ENCODE measurements at regions not wholly inside any gene's neighbourhood (a gene's known extent, or its start where the extent isn't known, plus 50 kb on each side); places are given as distances from the start of the nearest gene placed in this dataset.

DNA sequence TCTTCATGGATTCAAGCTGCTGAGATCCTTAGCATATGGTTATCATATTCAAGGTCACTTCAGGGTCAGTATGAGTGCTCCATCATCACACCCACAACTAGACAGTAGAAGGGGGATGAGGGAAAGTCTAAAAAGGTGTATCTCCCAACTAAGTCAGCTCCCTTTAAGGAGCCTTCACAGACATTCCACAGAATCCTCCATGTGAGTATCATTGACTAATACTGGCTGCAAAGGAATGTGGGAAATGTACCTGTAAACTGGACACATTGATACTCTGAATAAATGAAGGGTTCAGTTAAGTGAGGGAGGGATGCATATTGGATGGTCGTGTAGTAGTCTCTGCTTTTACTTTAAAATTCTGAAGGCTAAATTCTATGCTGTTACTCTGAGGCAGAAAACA is 330.7 kb downstream of the LRRC70 start:
- no peak for TF ChIP-seq CTCF (IDR thresholded peaks at IDR 0.05)

GRCh38 chr5:62902126-62902525 is 323.5 kb downstream of the LRRC70 start:
- TF ChIP-seq CTCF (IDR thresholded peaks at IDR 0.05): no peak

DNA sequence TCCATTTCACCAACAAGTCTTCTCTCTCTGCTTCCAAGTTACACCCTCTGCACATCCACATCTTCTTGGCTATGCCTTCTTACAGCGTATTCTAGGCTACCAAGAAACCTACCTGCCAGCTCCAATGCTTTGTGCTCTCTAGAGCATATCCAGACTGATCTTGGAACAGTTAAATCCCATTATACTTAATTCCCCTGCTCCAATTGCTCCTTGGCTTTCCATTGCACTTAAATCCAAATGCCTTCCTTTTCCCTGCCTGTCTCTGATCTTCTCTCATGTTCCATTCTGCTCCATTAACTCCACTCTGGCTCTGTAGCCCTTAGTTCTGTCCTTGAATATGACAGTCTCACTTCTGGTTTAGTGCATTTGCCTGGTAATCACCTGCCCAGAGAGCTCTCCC is 322.4 kb downstream of the LRRC70 start:
- TF ChIP-seq CTCF (IDR thresholded peaks at IDR 0.05): no peak

DNA sequence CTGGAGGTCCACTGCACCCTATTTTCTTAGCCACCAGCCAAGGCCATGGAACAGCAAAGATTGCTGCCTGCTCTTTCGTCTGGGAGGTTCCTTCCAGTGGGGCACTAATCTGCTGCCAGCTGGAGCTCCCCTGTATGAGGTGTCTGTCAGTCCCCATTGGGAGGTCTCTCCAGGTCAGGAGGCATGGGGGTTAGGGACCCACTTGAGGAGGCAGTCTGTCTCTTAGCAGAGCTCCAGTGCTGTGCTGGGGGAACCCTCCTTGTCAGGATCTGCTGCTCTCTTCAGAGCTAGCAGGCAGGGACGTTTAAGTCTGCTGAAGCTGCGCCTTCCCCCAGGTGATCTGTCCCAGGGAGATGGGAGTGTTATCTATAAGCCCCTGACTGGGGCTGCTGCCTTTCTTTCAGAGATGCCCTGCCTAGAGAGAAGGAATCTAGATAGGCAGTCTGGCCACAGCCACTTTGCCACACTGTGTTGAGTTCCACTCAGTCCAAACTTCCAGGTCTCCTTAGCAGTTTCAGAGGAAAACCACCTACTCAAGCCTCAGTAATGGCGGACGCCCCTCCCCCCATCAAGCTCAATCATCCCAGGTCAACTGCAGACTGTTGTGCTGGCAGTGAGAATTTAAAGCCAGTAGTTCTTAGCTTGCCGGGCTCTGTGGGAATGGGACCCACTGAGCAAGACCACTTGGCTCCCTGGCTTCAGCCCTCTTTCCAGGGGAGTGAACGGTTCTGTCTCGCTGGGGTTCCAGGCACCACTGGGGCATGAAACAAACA is 317.7 kb downstream of the LRRC70 start:
- no peak for TF ChIP-seq CTCF (IDR thresholded peaks at IDR 0.05)

DNA sequence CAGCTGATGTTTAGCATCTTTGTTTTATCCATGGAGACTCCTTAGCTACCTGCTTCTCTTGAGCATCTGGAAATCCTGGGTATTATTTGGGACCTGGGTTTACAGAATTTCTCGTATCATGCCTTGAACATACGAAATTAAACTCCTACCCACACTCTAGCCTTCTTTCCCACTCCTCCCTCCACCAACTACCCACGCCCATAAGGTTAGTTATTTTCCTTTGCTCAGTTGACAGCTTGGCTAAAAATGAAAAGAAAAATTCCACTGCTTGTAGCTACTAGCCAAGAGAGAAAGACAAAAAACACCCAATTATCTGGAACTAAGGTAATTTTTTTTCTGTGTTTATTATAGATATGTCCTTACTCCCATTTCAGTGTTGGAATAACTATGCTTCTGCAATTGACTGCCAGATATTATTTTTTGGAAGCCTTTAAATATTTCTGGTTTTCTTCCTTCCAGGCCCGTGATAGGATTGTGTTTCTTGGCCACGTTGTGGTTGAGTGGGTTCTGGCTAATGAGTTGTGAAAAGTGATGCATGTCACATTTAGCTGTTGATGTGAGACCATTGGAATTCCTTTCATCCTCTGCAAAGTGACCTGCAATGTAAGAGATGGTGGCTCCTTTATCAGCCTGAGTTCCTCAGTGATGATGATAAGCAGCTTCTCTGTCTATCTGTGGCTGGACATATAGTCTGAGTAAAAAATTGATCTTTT is 308.1 kb downstream of the LRRC70 start:
- TF ChIP-seq CTCF (IDR thresholded peaks at IDR 0.05): no peak

- TF ChIP-seq CTCF (IDR thresholded peaks at IDR 0.05): no peak
These were observed 251.0 kb downstream of the LRRC70 start for GRCh38 chr5:62829604-62829986.

DNA sequence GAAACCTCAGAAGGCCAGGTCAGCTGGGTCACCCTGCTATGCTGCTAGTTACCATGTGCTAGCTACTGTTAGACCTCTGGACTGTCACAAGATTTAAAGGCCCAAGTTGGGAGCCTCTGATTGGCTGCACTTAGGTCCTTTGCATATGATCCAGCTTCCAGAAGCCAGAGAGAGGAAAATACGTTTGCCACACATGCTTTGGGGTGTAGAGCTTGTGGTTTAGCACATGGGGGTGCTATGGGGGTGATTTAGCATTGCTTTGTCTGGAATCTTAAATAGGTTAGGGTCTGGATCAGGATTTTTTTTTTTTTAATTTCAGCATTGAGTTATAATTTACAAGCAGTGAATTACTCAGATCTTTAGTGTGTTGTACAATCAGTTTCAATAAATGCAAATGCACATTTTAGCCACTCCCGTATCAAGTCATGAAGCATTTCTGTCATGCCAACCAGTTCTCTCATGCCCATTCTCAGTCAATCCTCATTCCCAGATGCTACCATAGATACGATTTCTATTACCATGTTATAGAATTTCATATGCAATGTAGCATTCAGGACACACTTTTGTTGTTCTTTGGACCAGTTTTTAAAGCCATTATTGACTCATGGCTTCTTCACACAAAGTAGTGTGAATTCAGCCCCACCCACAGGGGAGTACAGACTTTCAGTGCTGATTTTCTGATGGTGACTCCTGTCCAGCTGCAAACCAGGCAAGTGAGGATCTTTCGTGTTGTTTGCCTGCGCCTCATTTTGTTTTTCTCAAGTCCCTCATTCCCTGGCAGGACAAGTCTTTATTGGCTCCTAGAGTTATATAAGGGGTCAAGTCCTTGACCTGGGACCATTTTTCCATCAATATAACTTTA is 250.4 kb downstream of the LRRC70 start:
- TF ChIP-seq CTCF (IDR thresholded peaks at IDR 0.05): no peak

Measured in LNCAP (cell line).